ENCODE measurements at regions not wholly inside any gene's neighbourhood (a gene's known extent, or its start where the extent isn't known, plus 50 kb on each side); places are given as distances from the start of the nearest gene placed in this dataset.

GRCh38 chr15:66981771-66982170, 83.6 kb upstream of the SMAD3 start:
- TF ChIP-seq CTCF (IDR thresholded peaks at IDR 0.05): no peak
- intact Hi-C loops (cut with DNase I): no loop called here
- no peaks in the 10 kb centered on the region for H3K27me3 ChIP-seq
- DNase-seq (ENCODE audit: low spot score in 2 of 2): no peak
- no peak overlapping the region for H3K27ac ChIP-seq
- no peak overlapping the region for H3K4me3 ChIP-seq
- no peaks in the 10 kb centered on the region for H3K9me3 ChIP-seq
- H3K36me3 ChIP-seq: no peaks in the 10 kb centered on the region
- H3K4me1 ChIP-seq: peaks cover 0 to 10% of the 10 kb centered on the region in 2 donors

GRCh38 chr15:66982250-66982649, 83.2 kb upstream of the SMAD3 start:
- DNase-seq (ENCODE audit: low spot score in 2 of 2): no peak

GRCh38 chr15:66982816-66983215, 82.6 kb upstream of the SMAD3 start:
- TF ChIP-seq CTCF (IDR thresholded peaks at IDR 0.05): no peak
- intact Hi-C loops (cut with DNase I): no loop called here
- no peak for DNase-seq (ENCODE audit: low spot score in 2 of 2)

More at GRCh38 chr15:66982250-66982649, 83.2 kb upstream of the SMAD3 start:
- intact Hi-C loops (cut with DNase I): no loop called here
- Histone ChIP-seq H3K27ac (no peak overlapping the region), H3K4me3 (no peak overlapping the region), H3K9me3 (no peaks in the 10 kb centered on the region), H3K4me1 (peaks cover 0 to 10% of the 10 kb centered on the region in 2 donors), H3K36me3 (no peaks in the 10 kb centered on the region), H3K27me3 (no peaks in the 10 kb centered on the region)
- no peak for TF ChIP-seq CTCF (IDR thresholded peaks at IDR 0.05)

GRCh38 chr15:66985653-66986052, 79.7 kb upstream of the SMAD3 start:
- intact Hi-C loops (cut with DNase I): no loop called here
- no peaks in the 10 kb centered on the region for H3K27me3 ChIP-seq
- no peaks in the 10 kb centered on the region for H3K9me3 ChIP-seq
- H3K4me3 ChIP-seq: no peak overlapping the region
- peaks cover 0 to 10% of the 10 kb centered on the region in 2 donors for H3K4me1 ChIP-seq
- no peaks in the 10 kb centered on the region for H3K36me3 ChIP-seq
- TF ChIP-seq CTCF (IDR thresholded peaks at IDR 0.05): no peak
- DNase-seq (ENCODE audit: low spot score in 2 of 2): no peak
- no peak overlapping the region for H3K27ac ChIP-seq

More at GRCh38 chr15:66982816-66983215, 82.6 kb upstream of the SMAD3 start:
- Histone ChIP-seq H3K4me3 (no peak overlapping the region), H3K4me1 (peaks cover 0 to 10% of the 10 kb centered on the region in 2 donors), H3K27me3 (no peaks in the 10 kb centered on the region), H3K27ac (no peak overlapping the region), H3K9me3 (no peaks in the 10 kb centered on the region), H3K36me3 (no peaks in the 10 kb centered on the region)

GRCh38 chr15:66986951-66987350, 78.5 kb upstream of the SMAD3 start:
- intact Hi-C loops (cut with DNase I): no loop called here
- Histone ChIP-seq H3K4me3 (no peak overlapping the region), H3K9me3 (no peaks in the 10 kb centered on the region), H3K36me3 (no peaks in the 10 kb centered on the region), H3K4me1 (peaks cover 0 to 4% of the 10 kb centered on the region in 2 donors), H3K27me3 (no peaks in the 10 kb centered on the region), H3K27ac (no peak overlapping the region)
- DNase-seq (ENCODE audit: low spot score in 2 of 2): no peak
- TF ChIP-seq CTCF (IDR thresholded peaks at IDR 0.05): no peak

- no peaks in the 10 kb centered on the region for H3K27me3 ChIP-seq
- H3K27ac ChIP-seq: no peak overlapping the region
- no peaks in the 10 kb centered on the region for H3K4me1 ChIP-seq
- H3K36me3 ChIP-seq: no peaks in the 10 kb centered on the region
- no peak for TF ChIP-seq CTCF (IDR thresholded peaks at IDR 0.05)
- no peak overlapping the region for H3K4me3 ChIP-seq
- intact Hi-C loops (cut with DNase I): no loop called here
- H3K9me3 ChIP-seq: no peaks in the 10 kb centered on the region
- no peak for DNase-seq (ENCODE audit: low spot score in 2 of 2)
These were observed 72.3 kb upstream of the SMAD3 start for GRCh38 chr15:66993090-66993489.
